AG04450 (cell line): ENCODE measurements at regions not wholly inside any gene's neighbourhood (a gene's known extent, or its start where the extent isn't known, plus 50 kb on each side); places are given as distances from the start of the nearest gene placed in this dataset.

ENCODE experiments used
- CTCF ChIA-PET: fragments of 300-600, 350-600 bp; formaldehyde crosslinking; extraction: SDS; loops from one replicate; lab custom pipeline; 2022; ENCODE audit warnings: antibody characterized with exemption, inconsistent platforms; lab: Charles Lee
- POLR2A ChIA-PET: fragments of 350-600 bp; formaldehyde crosslinking; extraction: SDS; loops from one replicate; lab custom pipeline; 2021; ENCODE audit warnings: antibody characterized with exemption, inconsistent platforms; lab: Yijun Ruan, JAX
- DNase-seq: peaks from one replicate; pipeline ENCODE4 v3.0.0-alpha.2; 2011; ENCODE audit warnings: low read depth, low spot score
- H3K27ac ChIP-seq: one replicate; pipeline ENCODE4 v1.5.1; 2012; ENCODE audit warnings: low read depth, low read length, control low read depth
- H3K27me3 ChIP-seq: one replicate; pipeline ENCODE4 v1.6.0; 2012; ENCODE audit warnings: low read length; ENCODE audit not compliant: control insufficient read depth, insufficient read depth
- H3K4me3 ChIP-seq: 2 replicates; pipeline ENCODE4 v1.5.1; 2011; ENCODE audit warnings: mild to moderate bottlenecking, low read depth, low read length, control low read depth
- H3K9me3 ChIP-seq: 2 replicates; pipeline ENCODE4 v1.5.1; 2012; ENCODE audit warnings: low read length; ENCODE audit not compliant: control insufficient read depth, insufficient read depth
- CTCF ChIP-seq: IDR thresholded peaks from 2 replicates; pipeline ENCODE4 v1.5.1; 2011; ENCODE audit warnings: low read depth, low read length, control low read depth, inconsistent platforms

DNA sequence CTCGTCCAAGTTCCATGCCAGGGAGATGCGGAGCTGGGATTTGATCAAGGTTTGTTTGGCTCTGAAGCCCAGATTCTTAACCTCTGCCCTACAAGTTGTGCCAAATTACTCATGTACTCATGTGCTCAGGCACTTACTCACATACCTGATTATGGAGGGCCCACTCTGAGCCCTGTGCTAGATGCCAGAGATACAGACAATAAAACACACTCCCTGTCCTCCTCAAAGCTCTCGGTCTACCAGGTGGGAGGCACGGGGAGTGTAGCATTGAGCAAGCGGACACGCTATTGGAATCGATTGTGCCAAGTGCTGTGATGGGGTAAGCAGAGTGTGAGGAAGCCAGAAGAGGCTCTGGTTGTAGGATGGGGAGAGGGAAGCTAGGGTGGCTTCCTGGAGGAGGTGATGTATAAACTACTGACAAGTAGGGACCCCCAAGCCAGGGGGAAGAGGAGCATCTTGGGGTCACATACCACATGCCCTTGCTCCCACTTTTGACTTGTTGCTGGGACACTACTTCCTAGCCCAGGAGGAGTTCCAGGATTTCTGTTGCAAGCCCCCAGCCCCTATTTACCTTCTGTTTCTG is 49.8 kb upstream of the IFNLR1 start:
- CTCF ChIA-PET, result interaction anchor here (0.8 to 2.7 kb wide), 6 partner anchors 12 to 157 kb away, joined by 3 to 20 read pairs (median 3); no protein-coding TSS in a partner anchor
- Histone ChIP-seq H3K4me3 (no peak overlapping the region), H3K27me3 (peaks cover 9% of the 10 kb centered on the region), H3K9me3 (peaks cover 6% of the 10 kb centered on the region; the same call in 1 of the 2 replicates), H3K27ac (no peak overlapping the region)
- DNase-seq, result peak; percentile 11
- TF ChIP-seq CTCF, result no peak
- POLR2A ChIA-PET, result no interaction called here
